HG02884 (cell line): ENCODE measurements at regions not wholly inside any gene's neighbourhood (a gene's known extent, or its start where the extent isn't known, plus 50 kb on each side); places are given as distances from the start of the nearest gene placed in this dataset.
"Not testable (repeated sequence)": the region's sequence is repeated elsewhere in the genome, so short reads cannot be mapped to it uniquely, and the experiment has no call there.

Source experiments
- ATAC-seq: cut with Tn5 transposase; IDR thresholded peaks from one replicate; pipeline ENCODE4 v1.9.1; 2021; ENCODE audit warnings: mild to moderate bottlenecking, moderate library complexity; ENCODE audit not compliant: unreplicated experiment

GRCh38 chr2:22185251-22185650 is 1061.5 kb downstream of the TDRD15 start:
- no peak for ATAC-seq

- ATAC-seq = not testable (repeated sequence)
Measured at GRCh38 chr2:22186261-22186828, 1062.6 kb downstream of the TDRD15 start.

GRCh38 chr2:22189893-22190480 is 1066.2 kb downstream of the TDRD15 start:
- no peak for ATAC-seq

GRCh38 chr2:22194218-22194617 is 1070.5 kb downstream of the TDRD15 start:
- ATAC-seq = no peak

- no peak for ATAC-seq
Measured at GRCh38 chr2:22196806-22197205, 1073.0 kb downstream of the TDRD15 start.

GRCh38 chr2:22198381-22199283 is 1074.9 kb downstream of the TDRD15 start:
- no peak for ATAC-seq

GRCh38 chr2:22199994-22200393 is 1076.2 kb downstream of the TDRD15 start:
- no peak for ATAC-seq

- no peak for ATAC-seq
Measured at GRCh38 chr2:22209545-22209944, 1085.8 kb downstream of the TDRD15 start.

- no peak for ATAC-seq
Measured at GRCh38 chr2:22213237-22213636, 1089.5 kb downstream of the TDRD15 start.

GRCh38 chr2:22215517-22215916 is 1091.7 kb downstream of the TDRD15 start:
- ATAC-seq = no peak

GRCh38 chr2:22217881-22218280 is 1094.1 kb downstream of the TDRD15 start:
- no peak for ATAC-seq

- no peak for ATAC-seq
Measured at GRCh38 chr2:22221006-22221405, 1097.2 kb downstream of the TDRD15 start.

- no peak for ATAC-seq
Measured at GRCh38 chr2:22238967-22239366, 1115.2 kb downstream of the TDRD15 start.

- ATAC-seq = no peak
Measured at GRCh38 chr2:22247466-22247865, 1123.7 kb downstream of the TDRD15 start.

- no peak for ATAC-seq
Measured at GRCh38 chr2:22248851-22249250, 1125.1 kb downstream of the TDRD15 start.

GRCh38 chr2:22253171-22253570 is 1129.4 kb downstream of the TDRD15 start:
- no peak for ATAC-seq

GRCh38 chr2:22261165-22261564 is 1123.8 kb upstream of the KLHL29 start:
- no peak for ATAC-seq

GRCh38 chr2:22270341-22270740 is 1114.6 kb upstream of the KLHL29 start:
- ATAC-seq = no peak

- no peak for ATAC-seq
Measured at GRCh38 chr2:22273853-22274252, 1111.1 kb upstream of the KLHL29 start.

- ATAC-seq = no peak
Measured at GRCh38 chr2:22274661-22275060, 1110.3 kb upstream of the KLHL29 start.

GRCh38 chr2:22276696-22277095 is 1108.3 kb upstream of the KLHL29 start:
- ATAC-seq = no peak

GRCh38 chr2:22279541-22279940 is 1105.4 kb upstream of the KLHL29 start:
- ATAC-seq = no peak
